SIG-M5 treated with dmso at 0.1 percent for 504 hours (cell line): ENCODE measurements at regions not wholly inside any gene's neighbourhood (a gene's known extent, or its start where the extent isn't known, plus 50 kb on each side); places are given as distances from the start of the nearest gene placed in this dataset.

Experiments used
- DNase-seq: peaks from one replicate; lab custom pipeline; 2025; ENCODE audit not compliant: unreplicated experiment; lab: John Stamatoyannopoulos, UW

DNA sequence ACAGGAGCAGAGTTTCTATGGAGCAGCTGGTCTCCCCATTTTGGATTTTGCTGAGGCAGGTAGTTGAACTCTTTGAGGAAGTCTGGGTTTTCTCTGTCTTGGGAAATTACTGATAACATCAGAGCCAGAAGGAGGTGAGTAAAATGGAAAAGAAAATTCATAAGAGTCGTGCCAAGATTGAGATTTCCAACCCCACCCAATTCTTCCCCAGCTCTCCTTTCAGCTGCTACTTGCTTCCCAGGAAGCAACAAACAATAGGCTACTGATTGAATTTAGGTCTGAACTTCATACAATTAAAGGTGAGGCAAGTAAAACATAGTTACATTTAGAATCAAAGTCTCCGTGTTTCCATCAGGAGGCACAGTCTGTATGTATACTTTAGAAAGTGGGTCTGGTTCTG, 54.6 kb upstream of the EOLA2 start:
- no peak for DNase-seq

- no peak for DNase-seq
Measured at GRCh38 chrX:149993989-149994388, 55.7 kb upstream of the EOLA2 start.

DNA sequence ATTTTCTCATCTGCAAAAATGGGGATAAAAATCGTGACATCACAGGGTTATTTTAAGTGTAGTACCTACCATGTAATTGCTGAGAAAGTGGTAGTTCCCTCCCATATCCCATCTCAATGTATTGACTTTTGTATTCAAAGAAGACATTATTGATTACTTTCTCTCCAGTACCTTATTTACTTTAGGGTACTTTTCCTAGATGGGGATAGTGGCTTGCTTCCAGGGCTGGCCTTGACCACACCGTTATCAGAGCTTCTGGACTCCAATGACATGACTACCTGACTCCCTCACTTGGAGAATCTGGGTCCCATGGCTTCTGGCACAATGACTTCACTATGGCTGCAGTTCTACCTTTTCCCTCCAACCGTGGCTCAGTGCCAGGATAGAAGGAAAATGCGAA, 58.2 kb upstream of the EOLA2 start:
- no peak for DNase-seq

DNA sequence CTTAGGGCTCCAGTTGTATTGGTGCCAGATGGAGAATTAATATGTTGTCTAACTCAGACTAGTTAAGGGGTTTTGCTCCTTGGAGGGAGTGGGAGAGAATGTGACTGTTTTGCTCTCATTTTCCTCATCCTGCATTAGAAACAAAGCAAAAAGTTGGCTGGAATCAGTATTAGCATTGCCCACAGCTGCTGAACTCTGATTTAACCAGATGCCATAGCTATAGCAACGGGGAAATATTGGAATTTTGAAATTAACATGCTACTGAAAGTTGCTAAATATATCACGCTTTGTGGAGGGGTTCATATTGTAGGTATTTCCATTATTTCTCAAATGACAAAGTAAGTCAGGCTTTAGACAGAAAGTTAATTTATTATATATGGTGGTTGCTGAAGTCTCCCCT, 66.7 kb upstream of the EOLA2 start:
- DNase-seq: no peak

GRCh38 chrX:150007356-150007755, 69.1 kb upstream of the EOLA2 start:
- DNase-seq: no peak

- DNase-seq: no peak
Measured at GRCh38 chrX:150012647-150013381, 74.5 kb upstream of the EOLA2 start.

DNA sequence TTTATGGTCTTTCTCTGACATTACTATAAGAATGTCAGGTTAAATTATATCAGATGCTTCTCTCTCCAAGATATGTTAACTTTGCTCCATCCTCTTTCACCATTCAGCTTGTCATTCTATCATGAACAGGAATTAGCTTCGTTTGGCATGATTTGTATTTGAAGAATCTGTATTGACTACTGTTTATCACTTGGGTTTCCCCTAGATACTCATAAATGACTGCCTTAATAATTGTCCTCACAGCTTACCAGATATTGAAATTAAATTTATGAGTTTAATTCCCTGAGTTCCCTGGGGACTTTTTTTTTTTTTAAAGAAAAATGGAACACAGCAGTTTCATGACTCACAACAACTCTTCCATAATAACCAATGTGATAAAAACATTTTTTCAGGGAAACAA, 76.2 kb upstream of the EOLA2 start:
- DNase-seq: no peak

DNA sequence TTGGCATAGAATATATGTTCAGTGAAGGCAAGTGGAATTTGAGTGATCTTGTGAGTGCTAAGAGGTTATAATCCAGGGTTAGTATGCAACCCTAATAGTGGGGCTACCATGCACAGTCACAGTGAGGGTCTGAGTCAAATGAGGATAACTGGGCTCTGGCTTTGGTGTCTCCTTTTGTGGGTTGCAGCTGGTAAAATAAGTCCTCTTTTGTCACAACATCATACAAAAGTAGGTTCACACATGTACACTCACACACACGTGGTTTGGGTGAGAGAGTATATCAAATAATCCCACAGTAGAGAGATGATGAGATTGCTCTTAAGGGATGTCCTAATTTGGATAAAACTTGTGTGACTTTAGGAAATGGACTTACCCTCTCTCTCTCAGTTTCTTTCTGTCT, 79.6 kb upstream of the EOLA2 start:
- DNase-seq: no peak

DNA sequence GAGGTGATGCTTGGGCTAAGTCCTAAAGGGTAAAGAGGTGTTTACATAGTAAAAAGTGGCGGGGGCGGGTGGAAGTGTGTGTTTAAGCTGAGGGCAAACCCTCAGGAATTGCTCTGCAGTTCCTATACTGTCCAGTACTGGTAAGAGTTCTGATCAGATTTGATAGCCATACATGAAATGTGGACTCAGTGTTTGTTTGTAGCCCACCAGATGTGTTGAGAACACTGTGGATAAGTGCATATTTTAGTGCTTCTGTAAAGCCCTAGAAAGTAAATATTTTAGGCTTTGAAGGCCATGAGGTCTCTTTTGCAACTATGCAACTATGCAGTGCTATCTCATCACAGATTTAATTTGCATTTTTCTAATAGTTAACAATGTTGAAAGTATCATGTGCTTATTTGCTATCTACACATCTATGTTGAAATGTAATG, 80.7 kb upstream of the EOLA2 start:
- DNase-seq: no peak

DNA sequence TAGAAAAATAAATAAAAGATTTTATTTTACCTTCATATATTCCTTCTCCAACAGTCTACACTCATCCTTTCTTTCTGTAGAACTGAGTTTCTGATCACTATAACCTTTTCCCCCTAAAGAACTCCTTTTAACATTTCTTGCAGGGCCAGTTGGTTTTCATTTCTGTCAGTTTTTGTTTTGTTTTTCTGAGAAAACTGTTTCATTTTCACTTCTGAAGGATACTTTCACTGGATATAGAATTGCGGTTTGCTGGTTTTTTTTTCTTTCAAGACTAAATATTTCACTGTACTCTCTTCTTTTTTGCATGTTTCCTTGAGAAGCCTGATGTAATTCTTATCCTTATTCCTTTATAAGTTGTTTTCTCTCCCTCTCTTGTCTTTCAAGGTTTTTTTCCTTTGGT, 90.4 kb upstream of the EOLA2 start:
- no peak for DNase-seq

DNA sequence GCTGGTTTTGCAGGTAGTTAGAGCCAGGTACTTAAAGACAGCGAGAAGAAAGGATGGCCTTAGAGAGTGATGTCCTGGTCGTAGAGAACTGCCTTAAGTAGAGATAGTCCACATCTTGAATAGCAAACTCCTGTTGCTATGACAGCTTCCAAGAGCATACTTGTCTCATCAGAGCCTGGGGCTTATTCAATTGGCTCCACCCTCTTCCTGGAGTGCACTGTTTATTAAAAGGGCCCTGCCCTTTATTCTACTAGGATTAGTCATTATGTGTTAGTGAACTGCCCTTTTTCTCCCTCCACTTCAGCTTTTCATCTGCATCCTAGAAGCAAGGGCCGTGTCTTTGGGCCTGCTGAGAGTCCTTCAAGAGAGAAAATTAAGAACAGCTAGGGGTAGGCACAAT, 94.5 kb upstream of the EOLA2 start:
- peak; percentile 14 for DNase-seq

GRCh38 chrX:150034788-150035187, 96.5 kb upstream of the EOLA2 start:
- DNase-seq: no peak

DNA sequence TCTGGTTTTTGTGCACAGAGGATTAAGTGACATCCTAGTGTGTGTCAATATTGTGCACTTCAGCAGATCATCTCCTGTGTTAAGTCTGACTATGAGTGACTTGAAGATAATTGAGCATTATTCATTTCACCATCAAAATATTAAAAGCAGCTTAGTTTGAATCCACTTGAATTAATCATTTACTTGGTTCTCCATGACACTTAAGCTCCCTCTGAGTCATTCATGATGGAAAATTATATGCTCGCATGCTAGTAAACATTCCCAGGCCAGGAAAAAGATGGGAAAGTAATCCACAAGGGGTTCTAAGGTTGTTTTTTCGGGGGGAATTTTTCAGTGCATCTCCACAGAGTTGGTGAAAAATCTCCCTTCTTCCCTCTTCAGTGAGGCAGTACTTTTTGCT, 97.2 kb upstream of the EOLA2 start:
- no peak for DNase-seq

GRCh38 chrX:150036181-150036580, 97.9 kb upstream of the EOLA2 start:
- DNase-seq: no peak

- DNase-seq: no peak
Measured at GRCh38 chrX:150036641-150037040, 98.3 kb upstream of the EOLA2 start.

DNA sequence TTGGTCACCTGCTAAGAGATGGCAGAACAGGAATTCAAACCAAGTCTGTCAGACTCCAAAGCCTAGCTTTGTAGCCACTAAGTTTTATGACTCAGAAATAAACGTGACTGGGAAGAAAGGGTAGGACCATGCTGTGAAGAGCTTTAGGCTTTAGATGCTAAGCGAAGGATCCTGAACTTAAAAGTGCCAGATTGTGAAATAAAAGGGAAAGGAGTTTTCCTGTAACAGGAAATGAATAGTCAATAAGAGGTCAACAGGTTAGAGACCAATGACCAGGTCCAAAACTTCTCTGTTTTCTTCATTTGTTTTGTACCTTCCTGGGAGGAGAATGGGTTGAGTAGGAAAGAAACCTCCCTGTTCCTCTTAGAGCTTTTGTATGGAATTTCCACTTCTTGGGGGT, 98.8 kb upstream of the EOLA2 start:
- no peak for DNase-seq

DNA sequence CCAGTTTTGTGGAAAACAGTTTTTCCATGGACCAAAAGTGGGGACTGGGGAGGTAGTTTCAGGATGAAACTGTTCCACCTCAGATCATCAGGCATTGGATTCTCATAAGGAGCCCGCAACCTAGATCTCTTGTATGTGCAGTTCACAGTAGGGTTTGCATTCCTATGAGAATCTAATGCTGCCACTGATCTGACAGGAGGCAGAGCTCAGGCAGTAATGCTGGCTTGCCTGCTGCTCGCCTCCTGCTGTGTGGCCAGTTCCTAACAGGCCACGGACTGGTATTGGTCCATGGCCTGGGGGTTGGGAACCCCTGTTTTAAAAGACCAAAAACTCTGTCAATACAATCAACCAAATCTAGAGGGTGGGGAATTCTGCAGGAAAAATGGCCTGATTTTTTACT, 100.0 kb upstream of the EOLA2 start:
- no peak for DNase-seq

- DNase-seq: no peak
Measured at GRCh38 chrX:150038986-150039599, 100.8 kb upstream of the EOLA2 start.

DNA sequence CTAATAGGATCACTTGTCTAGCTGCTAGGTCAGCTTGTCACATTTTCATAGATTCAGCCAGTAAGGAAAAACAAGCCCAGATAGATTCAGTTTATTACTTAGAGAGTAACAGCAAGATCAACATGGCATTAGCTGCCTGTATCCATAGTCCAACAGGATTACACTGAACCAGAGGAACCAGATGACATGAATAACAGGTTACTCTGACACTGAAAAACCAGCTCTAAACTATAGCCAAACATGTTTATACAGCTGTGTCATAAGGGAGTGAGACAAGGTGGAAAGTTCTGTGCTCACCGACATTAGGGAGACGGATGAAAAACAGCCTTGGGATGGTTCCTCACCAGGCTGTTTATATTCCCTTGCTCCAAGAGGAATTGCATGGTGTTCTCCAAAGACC, 102.9 kb upstream of the EOLA2 start:
- no peak for DNase-seq

DNA sequence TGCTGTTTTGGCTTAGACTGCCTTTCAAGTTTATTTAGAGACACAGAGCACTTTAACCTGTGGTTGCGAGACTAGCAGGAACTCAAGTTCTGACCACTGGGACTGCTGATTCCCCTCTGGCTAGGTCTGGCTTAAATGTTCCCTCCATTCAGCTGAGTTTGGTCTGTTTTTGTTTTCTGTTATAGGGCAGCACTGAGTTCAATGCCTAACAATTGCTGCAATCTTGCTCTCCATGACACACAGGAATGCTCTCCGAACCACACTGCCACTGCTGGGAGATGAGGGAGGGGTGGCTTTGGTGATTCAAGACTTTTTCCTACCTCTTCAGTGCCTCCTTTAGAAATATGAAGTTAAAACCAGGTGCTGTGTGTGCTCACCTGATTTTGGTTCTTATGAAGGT, 106.3 kb upstream of the EOLA2 start:
- no peak for DNase-seq

DNA sequence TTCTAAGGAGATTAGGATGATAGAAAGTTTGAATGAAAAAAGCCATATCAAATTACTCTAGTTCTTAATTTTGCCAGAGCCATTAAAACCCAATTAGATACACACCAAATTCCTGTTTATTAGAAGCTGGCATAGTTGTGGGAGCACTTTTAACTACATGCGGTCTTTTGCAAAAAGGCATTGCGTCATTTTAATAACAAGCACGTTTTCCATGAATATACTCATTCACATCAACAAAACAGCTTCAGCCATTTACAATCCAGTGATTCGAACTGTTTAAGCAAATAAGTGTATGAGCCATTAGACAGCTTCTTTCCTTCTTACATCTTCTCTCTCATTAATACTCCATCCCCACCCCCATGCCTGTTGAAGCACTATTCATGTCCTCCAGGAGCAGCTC, 109.5 kb upstream of the EOLA2 start:
- DNase-seq: no peak

GRCh38 chrX:150049647-150050046, 111.4 kb upstream of the EOLA2 start:
- no peak for DNase-seq

DNA sequence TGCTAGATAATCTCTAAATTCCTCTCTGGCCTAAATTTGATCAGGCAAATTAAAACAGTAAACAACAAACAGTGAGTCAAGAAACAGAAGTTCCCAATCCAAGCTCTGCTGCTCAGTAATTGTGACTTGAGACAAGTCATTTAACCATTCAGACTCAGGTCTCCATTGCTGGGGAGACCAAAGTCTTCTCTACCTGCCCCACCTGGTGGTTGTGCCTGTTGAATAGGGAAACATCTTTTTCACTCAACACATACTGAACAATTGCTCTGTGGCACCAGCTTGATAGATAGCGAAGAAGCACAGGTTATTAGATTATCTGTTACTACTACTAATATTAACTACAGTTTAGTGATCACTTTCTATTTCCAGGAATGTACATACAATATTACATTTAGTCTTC, 112.1 kb upstream of the EOLA2 start:
- DNase-seq: no peak
